Peyer's patch (tissue), 4 donors: ENCODE measurements at regions not wholly inside any gene's neighbourhood (a gene's known extent, or its start where the extent isn't known, plus 50 kb on each side); places are given as distances from the start of the nearest gene placed in this dataset.

Experiments
- DNase-seq, 3 donors: peaks; one replicate each; pipeline ENCODE4 v3.0.0-alpha.2; 2017 to 2019
- H3K27ac ChIP-seq, 4 donors: fragments of 200-600 bp; sonication (generic); one replicate each; pipeline ENCODE4 v1.5.1; 2016 to 2019
- H3K27me3 ChIP-seq, 2 donors: fragments of 200-600 bp; sonication (generic); one replicate each; pipeline ENCODE4 v1.5.1; 2019
- H3K36me3 ChIP-seq, 3 donors: fragments of 200-600 bp; sonication (generic); one replicate each; pipeline ENCODE4 v1.5.1; 2016 to 2019
- H3K4me1 ChIP-seq, 4 donors: fragments of 200-600 bp; sonication (generic); one replicate each; pipeline ENCODE4 v1.5.1; 2016 to 2019
- H3K4me3 ChIP-seq, 4 donors: fragments of 200-600 bp; sonication (generic); 1 replicate in 3 of 4; 2 replicates in 1 of 4; pipeline ENCODE4 v1.5.1; 2016 to 2019; ENCODE audit warnings: mild to moderate bottlenecking in 1 of 4
- H3K9me3 ChIP-seq, 4 donors: fragments of 200-600 bp; sonication (generic); one replicate each; pipeline ENCODE4 v1.5.1; 2016 to 2019; ENCODE audit warnings: mild to moderate bottlenecking in 1 of 4
- CTCF ChIP-seq, 6 experiments: fragments of 450-650 bp in 4 of 6; fragments of 200-600 bp in 2 of 6; sonication (generic) in 1 of 6; IDR thresholded peaks; one replicate each; pipeline ENCODE4 v1.5.1; 2017 to 2019; ENCODE audit warnings: antibody characterized with exemption in 6 of 6, mild to moderate bottlenecking in 3 of 6, moderate library complexity in 1 of 6
- POLR2A ChIP-seq, 2 donors: fragments of 450-650 bp; IDR thresholded peaks; one replicate each; pipeline ENCODE4 v1.5.1; 2017; ENCODE audit warnings: antibody characterized with exemption in 2 of 2, mild to moderate bottlenecking in 2 of 2, moderate library complexity in 2 of 2

- Histone ChIP-seq H3K36me3 (no peaks in the 10 kb centered on the region), H3K9me3 (no peaks in the 10 kb centered on the region), H3K4me3 (no peak overlapping the region), H3K27me3 (no peaks in the 10 kb centered on the region), H3K27ac (no peak overlapping the region), H3K4me1 (no peaks in the 10 kb centered on the region)
- TF ChIP-seq POLR2A (IDR thresholded peaks at IDR 0.05) (no peak), CTCF (IDR thresholded peaks at IDR 0.05) (no peak)
- DNase-seq = no peak
Measured at GRCh38 chr2:21267232-21267835, 143.6 kb downstream of the TDRD15 start.

- H3K4me1 ChIP-seq = no peaks in the 10 kb centered on the region
- no peaks in the 10 kb centered on the region for H3K27me3 ChIP-seq
- DNase-seq = no peak
- no peak overlapping the region for H3K27ac ChIP-seq
- no peak overlapping the region for H3K4me3 ChIP-seq
- no peaks in the 10 kb centered on the region for H3K9me3 ChIP-seq
- TF ChIP-seq POLR2A (IDR thresholded peaks at IDR 0.05) (no peak), CTCF (IDR thresholded peaks at IDR 0.05) (no peak)
- no peaks in the 10 kb centered on the region for H3K36me3 ChIP-seq
Measured at GRCh38 chr2:21268197-21268877, 144.6 kb downstream of the TDRD15 start.

- no peak for TF ChIP-seq CTCF (IDR thresholded peaks at IDR 0.05)
- TF ChIP-seq POLR2A (IDR thresholded peaks at IDR 0.05) = no peak
- no peak overlapping the region for H3K27ac ChIP-seq
- H3K27me3 ChIP-seq = no peaks in the 10 kb centered on the region
- H3K4me1 ChIP-seq = no peaks in the 10 kb centered on the region
- H3K9me3 ChIP-seq = no peaks in the 10 kb centered on the region
- H3K4me3 ChIP-seq = no peak overlapping the region
- no peak for DNase-seq
- no peaks in the 10 kb centered on the region for H3K36me3 ChIP-seq
Measured at GRCh38 chr2:21268878-21269224, 145.1 kb downstream of the TDRD15 start.

- no peak for DNase-seq
- Histone ChIP-seq H3K4me3 (no peak overlapping the region), H3K36me3 (no peaks in the 10 kb centered on the region), H3K27me3 (no peaks in the 10 kb centered on the region), H3K27ac (no peak overlapping the region), H3K4me1 (no peaks in the 10 kb centered on the region), H3K9me3 (no peaks in the 10 kb centered on the region)
- TF ChIP-seq CTCF (IDR thresholded peaks at IDR 0.05) = no peak
- no peak for TF ChIP-seq POLR2A (IDR thresholded peaks at IDR 0.05)
Measured at GRCh38 chr2:21269382-21269781, 145.6 kb downstream of the TDRD15 start.

GRCh38 chr2:21270083-21270491 lies 146.3 kb downstream of the TDRD15 start:
- no peaks in the 10 kb centered on the region for H3K4me1 ChIP-seq
- H3K27ac ChIP-seq = no peak overlapping the region
- no peaks in the 10 kb centered on the region for H3K9me3 ChIP-seq
- H3K4me3 ChIP-seq = no peak overlapping the region
- H3K36me3 ChIP-seq = no peaks in the 10 kb centered on the region
- TF ChIP-seq POLR2A (IDR thresholded peaks at IDR 0.05) (no peak), CTCF (IDR thresholded peaks at IDR 0.05) (no peak)
- DNase-seq = no peak
- no peaks in the 10 kb centered on the region for H3K27me3 ChIP-seq
